NB4 (cell line): ENCODE measurements at regions not wholly inside any gene's neighbourhood (a gene's known extent, or its start where the extent isn't known, plus 50 kb on each side); places are given as distances from the start of the nearest gene placed in this dataset.

Source experiments
- CTCF ChIP-seq: IDR thresholded peaks from one replicate; pipeline ENCODE4 v1.5.1; 2012; ENCODE audit warnings: low read depth, low read length
- MYC ChIP-seq: IDR thresholded peaks from 2 replicates; pipeline ENCODE4 v1.6.1; 2011; ENCODE audit warnings: low read depth, low read length
- POLR2A ChIP-seq: IDR thresholded peaks from 2 replicates; pipeline ENCODE4 v1.6.1; 2011; ENCODE audit warnings: mild to moderate bottlenecking; ENCODE audit not compliant: insufficient read length; ENCODE audit errors: extremely low read depth

- TF ChIP-seq POLR2A (no peak), CTCF (no peak), MYC (no peak)
Measured at GRCh38 chr2:236694146-236694888, 124.7 kb downstream of the ACKR3 start.
